HL-60 (cell line): ENCODE measurements at regions not wholly inside any gene's neighbourhood (a gene's known extent, or its start where the extent isn't known, plus 50 kb on each side); places are given as distances from the start of the nearest gene placed in this dataset.

ENCODE experiments used
- GABPA ChIP-seq: IDR thresholded peaks from 2 replicates; pipeline ENCODE4 v1.6.1; 2012; ENCODE audit warnings: low read depth
- POLR2AphosphoS5 ChIP-seq: IDR thresholded peaks from 2 replicates; pipeline ENCODE4 v1.6.1; 2012; ENCODE audit warnings: low read depth
- SPI1 ChIP-seq: IDR thresholded peaks from 2 replicates; pipeline ENCODE4 v1.6.1; 2012; ENCODE audit warnings: low read depth, mild to moderate bottlenecking, borderline replicate concordance
- TF ChIP-seq, protein P1 (sequence below): IDR thresholded peaks from one replicate; pipeline ENCODE4 v1.5.1; 2011; ENCODE audit warnings: low read length, control low read depth, inconsistent platforms; ENCODE audit not compliant: insufficient read depth
- TF ChIP-seq, protein P2 (sequence below): IDR thresholded peaks from 2 replicates; pipeline ENCODE4 v1.6.1; 2012; ENCODE audit warnings: low read depth; ENCODE audit not compliant: insufficient replicate concordance

DNA sequence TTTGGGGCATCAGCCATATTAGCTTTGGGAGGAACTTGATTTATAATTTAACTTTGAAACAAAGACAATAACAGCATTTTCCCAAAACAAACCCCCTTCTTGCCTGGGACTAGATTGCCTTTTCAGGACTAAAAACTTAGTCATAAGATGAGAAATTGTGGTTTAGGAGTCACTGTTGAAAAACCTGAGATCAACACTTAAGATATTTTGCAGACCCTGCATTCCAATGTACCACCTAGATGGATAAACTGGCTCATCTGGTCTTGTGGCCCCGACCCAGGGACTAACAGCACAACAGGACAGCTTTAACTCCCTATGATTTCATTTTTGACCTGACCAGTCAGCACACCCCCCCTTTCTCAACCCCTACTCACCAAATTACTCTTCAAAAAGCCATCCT is 1165.4 kb downstream of the XPNPEP1 start:
- TF ChIP-seq, protein P1, sequence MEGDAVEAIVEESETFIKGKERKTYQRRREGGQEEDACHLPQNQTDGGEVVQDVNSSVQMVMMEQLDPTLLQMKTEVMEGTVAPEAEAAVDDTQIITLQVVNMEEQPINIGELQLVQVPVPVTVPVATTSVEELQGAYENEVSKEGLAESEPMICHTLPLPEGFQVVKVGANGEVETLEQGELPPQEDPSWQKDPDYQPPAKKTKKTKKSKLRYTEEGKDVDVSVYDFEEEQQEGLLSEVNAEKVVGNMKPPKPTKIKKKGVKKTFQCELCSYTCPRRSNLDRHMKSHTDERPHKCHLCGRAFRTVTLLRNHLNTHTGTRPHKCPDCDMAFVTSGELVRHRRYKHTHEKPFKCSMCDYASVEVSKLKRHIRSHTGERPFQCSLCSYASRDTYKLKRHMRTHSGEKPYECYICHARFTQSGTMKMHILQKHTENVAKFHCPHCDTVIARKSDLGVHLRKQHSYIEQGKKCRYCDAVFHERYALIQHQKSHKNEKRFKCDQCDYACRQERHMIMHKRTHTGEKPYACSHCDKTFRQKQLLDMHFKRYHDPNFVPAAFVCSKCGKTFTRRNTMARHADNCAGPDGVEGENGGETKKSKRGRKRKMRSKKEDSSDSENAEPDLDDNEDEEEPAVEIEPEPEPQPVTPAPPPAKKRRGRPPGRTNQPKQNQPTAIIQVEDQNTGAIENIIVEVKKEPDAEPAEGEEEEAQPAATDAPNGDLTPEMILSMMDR: no peak
- TF ChIP-seq, protein P2, sequence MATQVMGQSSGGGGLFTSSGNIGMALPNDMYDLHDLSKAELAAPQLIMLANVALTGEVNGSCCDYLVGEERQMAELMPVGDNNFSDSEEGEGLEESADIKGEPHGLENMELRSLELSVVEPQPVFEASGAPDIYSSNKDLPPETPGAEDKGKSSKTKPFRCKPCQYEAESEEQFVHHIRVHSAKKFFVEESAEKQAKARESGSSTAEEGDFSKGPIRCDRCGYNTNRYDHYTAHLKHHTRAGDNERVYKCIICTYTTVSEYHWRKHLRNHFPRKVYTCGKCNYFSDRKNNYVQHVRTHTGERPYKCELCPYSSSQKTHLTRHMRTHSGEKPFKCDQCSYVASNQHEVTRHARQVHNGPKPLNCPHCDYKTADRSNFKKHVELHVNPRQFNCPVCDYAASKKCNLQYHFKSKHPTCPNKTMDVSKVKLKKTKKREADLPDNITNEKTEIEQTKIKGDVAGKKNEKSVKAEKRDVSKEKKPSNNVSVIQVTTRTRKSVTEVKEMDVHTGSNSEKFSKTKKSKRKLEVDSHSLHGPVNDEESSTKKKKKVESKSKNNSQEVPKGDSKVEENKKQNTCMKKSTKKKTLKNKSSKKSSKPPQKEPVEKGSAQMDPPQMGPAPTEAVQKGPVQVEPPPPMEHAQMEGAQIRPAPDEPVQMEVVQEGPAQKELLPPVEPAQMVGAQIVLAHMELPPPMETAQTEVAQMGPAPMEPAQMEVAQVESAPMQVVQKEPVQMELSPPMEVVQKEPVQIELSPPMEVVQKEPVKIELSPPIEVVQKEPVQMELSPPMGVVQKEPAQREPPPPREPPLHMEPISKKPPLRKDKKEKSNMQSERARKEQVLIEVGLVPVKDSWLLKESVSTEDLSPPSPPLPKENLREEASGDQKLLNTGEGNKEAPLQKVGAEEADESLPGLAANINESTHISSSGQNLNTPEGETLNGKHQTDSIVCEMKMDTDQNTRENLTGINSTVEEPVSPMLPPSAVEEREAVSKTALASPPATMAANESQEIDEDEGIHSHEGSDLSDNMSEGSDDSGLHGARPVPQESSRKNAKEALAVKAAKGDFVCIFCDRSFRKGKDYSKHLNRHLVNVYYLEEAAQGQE: no peak
- TF ChIP-seq POLR2AphosphoS5 (no peak), SPI1 (no peak), GABPA (no peak)
